PC-9 (cell line): ENCODE measurements at regions not wholly inside any gene's neighbourhood (a gene's known extent, or its start where the extent isn't known, plus 50 kb on each side); places are given as distances from the start of the nearest gene placed in this dataset.
"Not testable (repeated sequence)": the region's sequence is repeated elsewhere in the genome, so short reads cannot be mapped to it uniquely, and the experiment has no call there.

Source experiments
- BruUV-seq: library from RNA; stranded (reverse); fragments of 400-500 nt; replicated peaks from 2 replicates; lab custom pipeline; 2021; lab: Mats Ljungman, UMichigan
- CTCF ChIA-PET: fragments of 300-600 bp; sonication (Branson Sonifier 250); formaldehyde crosslinking; loops from one replicate; lab custom pipeline; 2022; ENCODE audit warnings: antibody characterized with exemption; lab: Charles Lee
- POLR2A ChIA-PET: fragments of 300-600 bp; sonication (Branson Sonifier 250); formaldehyde crosslinking; loops from one replicate; lab custom pipeline; 2022; ENCODE audit warnings: antibody characterized with exemption; ENCODE audit not compliant: unreplicated experiment; lab: Charles Lee
- DNase-seq, 2 experiments: peaks; one replicate each; pipeline versions ENCODE4 v3.0.0 to v3.0.0-alpha.2; 2015 to 2022; ENCODE audit warnings: mixed read lengths in 1 of 2
- H2AFZ ChIP-seq: fragments of 200-600 bp; sonication (generic); 2 replicates; pipeline ENCODE4 v1.8.1; 2017; ENCODE audit warnings: antibody characterized with exemption
- H3F3A ChIP-seq: fragments of 200-600 bp; sonication (generic); 2 replicates; pipeline ENCODE4 v1.8.1; 2017; ENCODE audit warnings: antibody characterized with exemption, mild to moderate bottlenecking, low read depth; ENCODE audit not compliant: insufficient read depth
- H3K27ac ChIP-seq: fragments of 200-600 bp; sonication (generic); 2 replicates; pipeline ENCODE4 v1.6.1; 2016; ENCODE audit warnings: mixed run types
- H3K27me3 ChIP-seq: fragments of 200-600 bp; sonication (generic); 2 replicates; pipeline ENCODE4 v1.6.1; 2016; ENCODE audit warnings: low read depth, mixed run types; ENCODE audit not compliant: insufficient read depth
- H3K36me3 ChIP-seq: fragments of 200-600 bp; sonication (generic); 2 replicates; pipeline ENCODE4 v1.6.1; 2016; ENCODE audit warnings: low read depth, mixed run types
- H3K4me1 ChIP-seq: fragments of 200-600 bp; sonication (generic); replicated peaks from 2 replicates; pipeline ENCODE4 v1.6.1; 2016; ENCODE audit warnings: mixed run types; ENCODE audit not compliant: insufficient read depth
- H3K4me2 ChIP-seq: fragments of 200-600 bp; sonication (generic); 2 replicates; pipeline ENCODE4 v1.6.1; 2017; ENCODE audit warnings: mixed run types
- H3K4me3 ChIP-seq: fragments of 200-600 bp; sonication (generic); 2 replicates; pipeline ENCODE4 v1.6.1; 2016; ENCODE audit warnings: mixed run types
- H3K79me2 ChIP-seq: fragments of 200-600 bp; sonication (generic); 2 replicates; pipeline ENCODE4 v1.6.1; 2017; ENCODE audit warnings: low read depth, mixed run types
- H3K9me2 ChIP-seq: fragments of 200-600 bp; sonication (generic); 2 replicates; pipeline ENCODE4 v1.8.1; 2017; ENCODE audit warnings: mild to moderate bottlenecking; ENCODE audit not compliant: insufficient read depth
- H3K9me3 ChIP-seq: fragments of 200-600 bp; sonication (generic); 2 replicates; pipeline ENCODE4 v1.8.1; 2016; ENCODE audit warnings: low read depth; ENCODE audit not compliant: insufficient read depth
- H4K20me1 ChIP-seq: fragments of 200-600 bp; sonication (generic); 2 replicates; pipeline ENCODE4 v1.8.1; 2017; ENCODE audit not compliant: insufficient read depth
- EZH2 ChIP-seq: fragments of 200-600 bp; sonication (generic); IDR thresholded peaks from 2 replicates; pipeline ENCODE4 v1.8.0; 2017; ENCODE audit warnings: antibody characterized with exemption, low read depth
- intact Hi-C: fragments of 100-400 bp; cut with micrococcal nuclease; formaldehyde crosslinking; loops from one replicate; pipeline ENCODE4 v1.10.0; 2022; ENCODE audit not compliant: unreplicated experiment
- TF ChIP-seq, protein P1 (sequence below): fragments of 200-600 bp; sonication (generic); conservative IDR thresholded peaks from 2 replicates; pipeline ENCODE4 v1.6.1; 2017; ENCODE audit warnings: mixed run types, antibody characterized with exemption, mild to moderate bottlenecking, moderate library complexity

DNA sequence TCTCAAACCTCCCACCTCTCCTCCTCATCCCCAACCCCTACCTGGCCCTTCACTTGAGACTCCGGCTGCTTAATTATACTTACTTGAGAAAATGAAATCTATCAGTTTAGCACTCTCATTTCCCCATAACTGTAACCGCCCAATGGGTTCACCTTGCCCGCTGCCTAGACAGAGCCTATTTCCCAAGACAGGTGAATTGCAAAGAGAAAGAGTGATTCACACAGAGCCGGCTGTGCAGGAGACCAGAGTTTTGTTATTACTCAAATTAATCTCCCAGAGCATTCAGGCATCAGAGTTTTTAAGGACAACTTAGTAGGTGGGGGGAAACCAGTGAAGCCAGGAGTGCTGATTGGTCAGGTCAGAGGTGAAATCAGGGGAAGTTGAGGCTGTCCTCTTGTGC lies 301.4 kb upstream of the CDYL start:
- intact Hi-C loops = no loop called here
- Histone ChIP-seq H3K36me3 (no peaks in the 10 kb centered on the region), H3K4me2 (no peak overlapping the region), H3K4me1 (no peaks in the 10 kb centered on the region), H3K9me3 (peaks cover 4% of the 10 kb centered on the region; the same call in 1 of the 2 replicates), H3K79me2 (no peaks in the 10 kb centered on the region), H3K27me3 (no peaks in the 10 kb centered on the region), H4K20me1 (no peaks in the 10 kb centered on the region), H3K27ac (no peak overlapping the region), H3F3A (no peaks in the 10 kb centered on the region), H2AFZ (no peak overlapping the region), H3K4me3 (no peak overlapping the region), H3K9me2 (no peaks in the 10 kb centered on the region)
- BruUV-seq = no TSS peak
- CTCF ChIA-PET = no interaction called here
- TF ChIP-seq EZH2 = no peak
- TF ChIP-seq, protein P1, sequence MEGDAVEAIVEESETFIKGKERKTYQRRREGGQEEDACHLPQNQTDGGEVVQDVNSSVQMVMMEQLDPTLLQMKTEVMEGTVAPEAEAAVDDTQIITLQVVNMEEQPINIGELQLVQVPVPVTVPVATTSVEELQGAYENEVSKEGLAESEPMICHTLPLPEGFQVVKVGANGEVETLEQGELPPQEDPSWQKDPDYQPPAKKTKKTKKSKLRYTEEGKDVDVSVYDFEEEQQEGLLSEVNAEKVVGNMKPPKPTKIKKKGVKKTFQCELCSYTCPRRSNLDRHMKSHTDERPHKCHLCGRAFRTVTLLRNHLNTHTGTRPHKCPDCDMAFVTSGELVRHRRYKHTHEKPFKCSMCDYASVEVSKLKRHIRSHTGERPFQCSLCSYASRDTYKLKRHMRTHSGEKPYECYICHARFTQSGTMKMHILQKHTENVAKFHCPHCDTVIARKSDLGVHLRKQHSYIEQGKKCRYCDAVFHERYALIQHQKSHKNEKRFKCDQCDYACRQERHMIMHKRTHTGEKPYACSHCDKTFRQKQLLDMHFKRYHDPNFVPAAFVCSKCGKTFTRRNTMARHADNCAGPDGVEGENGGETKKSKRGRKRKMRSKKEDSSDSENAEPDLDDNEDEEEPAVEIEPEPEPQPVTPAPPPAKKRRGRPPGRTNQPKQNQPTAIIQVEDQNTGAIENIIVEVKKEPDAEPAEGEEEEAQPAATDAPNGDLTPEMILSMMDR = no peak
- POLR2A ChIA-PET = no interaction called here
- DNase-seq = no peak

DNA sequence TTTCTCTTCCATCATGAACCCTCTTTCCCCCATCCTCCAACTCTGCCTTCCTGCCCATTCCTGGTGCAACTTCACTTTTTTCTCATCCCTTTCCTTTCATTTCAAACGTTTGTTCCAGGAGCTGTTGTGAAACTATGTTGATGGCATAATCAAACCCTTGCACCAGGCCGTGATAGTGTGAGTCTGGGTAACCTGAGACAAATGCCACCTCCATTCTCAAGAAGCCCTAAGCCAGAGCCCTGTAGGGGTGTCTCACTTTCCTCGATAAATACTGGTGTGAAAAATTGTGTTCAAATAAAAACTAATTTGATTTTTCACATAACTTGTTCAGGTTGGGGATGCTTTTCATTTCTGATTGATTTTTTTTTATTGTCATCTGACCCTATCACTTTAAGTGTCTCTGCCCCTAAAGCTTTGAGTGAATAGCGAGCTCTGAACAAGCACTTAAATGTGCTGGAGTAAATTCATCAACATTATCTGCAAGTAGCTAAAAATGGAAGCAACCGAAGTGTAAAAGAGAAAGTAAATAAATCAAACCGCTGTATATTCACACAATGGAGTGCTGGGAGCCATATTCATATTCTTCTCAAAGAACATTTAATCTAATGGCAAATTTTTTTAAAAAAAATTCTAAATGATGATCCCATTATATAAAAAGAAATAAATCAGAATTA lies 303.1 kb upstream of the CDYL start:
- Histone ChIP-seq H3K9me3 (peaks cover 4% of the 10 kb centered on the region; the same call in 1 of the 2 replicates), H3K79me2 (no peaks in the 10 kb centered on the region), H4K20me1 (no peaks in the 10 kb centered on the region), H3K4me3 (no peak overlapping the region), H3K4me2 (no peak overlapping the region), H3K27ac (no peak overlapping the region), H3K36me3 (no peaks in the 10 kb centered on the region), H3F3A (no peaks in the 10 kb centered on the region), H3K27me3 (no peaks in the 10 kb centered on the region), H3K9me2 (no peaks in the 10 kb centered on the region), H2AFZ (no peak overlapping the region), H3K4me1 (no peaks in the 10 kb centered on the region)
- no peak for TF ChIP-seq EZH2
- TF ChIP-seq, protein P1 = no peak
- intact Hi-C loops = no loop called here
- CTCF ChIA-PET = no interaction called here
- no peak for DNase-seq
- BruUV-seq = no TSS peak
- POLR2A ChIA-PET = no interaction called here

GRCh38 chr6:4472222-4472621 lies 304.0 kb upstream of the CDYL start:
- no peak overlapping the region for H3K4me3 ChIP-seq
- BruUV-seq = no TSS peak
- no peaks in the 10 kb centered on the region for H3K79me2 ChIP-seq
- no peak overlapping the region for H3K4me2 ChIP-seq
- H3K9me2 ChIP-seq = no peaks in the 10 kb centered on the region
- no peak overlapping the region for H2AFZ ChIP-seq
- POLR2A ChIA-PET = no interaction called here
- H3K27ac ChIP-seq = no peak overlapping the region
- H3K9me3 ChIP-seq = peaks cover 4% of the 10 kb centered on the region; the same call in 1 of the 2 replicates
- no peaks in the 10 kb centered on the region for H3F3A ChIP-seq
- H4K20me1 ChIP-seq = no peaks in the 10 kb centered on the region
- intact Hi-C loops = no loop called here
- H3K27me3 ChIP-seq = no peaks in the 10 kb centered on the region
- TF ChIP-seq EZH2 = no peak
- TF ChIP-seq, protein P1 = no peak
- CTCF ChIA-PET = no interaction called here
- DNase-seq = no peak
- no peaks in the 10 kb centered on the region for H3K4me1 ChIP-seq
- H3K36me3 ChIP-seq = no peaks in the 10 kb centered on the region

DNA sequence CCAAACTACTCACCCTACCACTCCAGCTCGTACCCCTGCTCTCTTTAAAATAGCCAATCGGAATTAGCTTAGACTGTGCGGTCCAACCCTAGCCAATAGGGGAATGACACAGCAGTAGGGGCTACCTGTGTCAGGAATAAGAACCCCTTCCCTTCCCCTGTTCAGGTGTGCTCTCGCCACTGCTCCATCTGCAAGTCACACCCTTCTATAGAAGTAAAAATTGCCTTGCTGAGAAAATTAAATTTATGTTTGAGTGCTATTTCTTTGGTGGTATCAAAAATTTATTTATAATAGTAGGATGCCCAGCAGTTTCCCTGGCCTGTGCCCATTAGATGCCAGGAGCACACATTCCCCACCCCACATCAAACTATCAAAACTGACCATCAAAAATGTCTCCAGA lies 304.7 kb upstream of the CDYL start:
- H3K4me2 ChIP-seq, H4K20me1 ChIP-seq, BruUV-seq, H3K4me3 ChIP-seq, H3K27me3 ChIP-seq, POLR2A ChIA-PET, H3K36me3 ChIP-seq, DNase-seq, H2AFZ ChIP-seq, H3K79me2 ChIP-seq, H3F3A ChIP-seq, intact Hi-C loops, H3K9me3 ChIP-seq, H3K4me1 ChIP-seq, H3K27ac ChIP-seq, H3K9me2 ChIP-seq, CTCF ChIA-PET: not testable (repeated sequence)
